ENCODE measurements at regions not wholly inside any gene's neighbourhood (a gene's known extent, or its start where the extent isn't known, plus 50 kb on each side); places are given as distances from the start of the nearest gene placed in this dataset.

DNA sequence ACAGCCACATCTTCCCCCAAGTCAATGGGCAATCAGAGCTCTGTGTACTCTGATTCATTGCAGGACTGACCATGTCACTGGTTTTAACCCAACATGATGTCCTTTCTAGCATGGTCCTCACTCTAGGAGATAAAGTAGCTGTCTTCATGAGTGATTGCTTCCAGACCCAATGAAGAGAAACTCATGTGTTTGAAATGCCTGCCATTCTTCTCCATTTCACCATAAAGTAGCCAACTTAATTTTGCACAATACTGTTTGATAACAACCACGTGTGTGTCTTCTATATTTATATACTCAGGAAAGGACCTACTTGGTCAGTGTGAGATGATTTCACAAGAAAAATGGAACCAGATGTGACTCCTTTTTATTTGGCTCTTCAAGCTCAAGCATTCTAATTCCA lies 172.5 kb downstream of the AXIN2 start:
- no peaks in the 10 kb centered on the region for H3K27me3 ChIP-seq (ENCODE audit: low read depth)
- H3K9me3 ChIP-seq = 0 out of 2 replicates have a peak, but pooled peaks cover 2% of the 10 kb centered on the region
- in situ Hi-C loops (cut with MboI; ENCODE audit: low sequenced_read_pairs) = no loop called here

DNA sequence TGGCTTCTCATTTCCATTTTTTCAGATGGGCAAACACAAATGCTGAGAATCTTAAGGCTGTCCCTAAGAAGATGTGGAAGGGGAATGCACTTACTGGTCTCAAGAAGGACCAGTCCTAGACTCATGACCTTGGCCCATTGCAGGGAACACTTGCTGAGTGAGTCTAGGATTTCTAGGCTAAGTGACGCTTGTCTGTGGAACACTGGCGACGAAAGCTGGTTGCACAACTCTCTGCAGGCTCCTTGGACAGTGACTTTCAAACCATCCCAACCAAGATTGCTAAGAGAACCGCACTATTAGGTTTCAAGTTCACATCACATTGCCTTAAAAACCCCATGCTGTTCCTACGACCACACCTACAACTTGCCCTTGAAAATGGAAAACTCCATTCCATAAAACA lies 174.1 kb downstream of the AXIN2 start:
- H3K4me1 ChIP-seq = no peaks in the 10 kb centered on the region
- no peak for DNase-seq (ENCODE audit: low spot score in 2 of 2)
- in situ Hi-C loops (cut with MboI; ENCODE audit: low sequenced_read_pairs) = no loop called here
- no peaks in the 10 kb centered on the region for H3K27me3 ChIP-seq (ENCODE audit: low read depth)
- H3K4me3 ChIP-seq = no peak overlapping the region
- 0 out of 2 replicates have a peak, but pooled peaks cover 2% of the 10 kb centered on the region for H3K9me3 ChIP-seq
- no peaks in the 10 kb centered on the region for H3K36me3 ChIP-seq (replicated peaks)

More for the DNA sequence above, 172.5 kb downstream of the AXIN2 start:
- Histone ChIP-seq H3K4me1 (no peaks in the 10 kb centered on the region), H3K36me3 (replicated peaks) (no peaks in the 10 kb centered on the region), H3K4me3 (no peak overlapping the region)
- no peak for DNase-seq (ENCODE audit: low spot score in 2 of 2)

DNA sequence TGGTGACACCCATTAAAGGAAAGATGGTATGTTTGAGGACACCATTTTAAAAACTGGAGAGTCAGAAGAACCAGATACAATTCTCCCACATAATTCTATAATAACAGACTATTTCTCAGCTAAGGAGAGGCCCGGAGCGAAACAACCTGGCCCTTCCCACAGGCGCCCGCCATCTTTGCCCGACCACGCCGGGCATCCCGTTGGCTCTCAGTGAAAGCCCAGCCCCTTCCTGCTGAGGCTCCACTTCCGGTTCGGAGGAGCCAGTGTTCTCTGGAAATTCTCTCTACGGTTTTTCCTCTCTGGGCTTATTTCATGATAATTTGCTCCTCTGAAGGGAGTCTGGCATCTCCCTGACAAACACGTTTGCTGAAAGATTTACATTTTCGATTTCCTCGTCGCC lies 175.7 kb downstream of the AXIN2 start:
- Histone ChIP-seq H3K4me1 (no peaks in the 10 kb centered on the region), H3K27me3 (ENCODE audit: low read depth) (no peaks in the 10 kb centered on the region), H3K4me3 (no peak overlapping the region), H3K36me3 (replicated peaks) (no peaks in the 10 kb centered on the region), H3K9me3 (0 out of 2 replicates have a peak, but pooled peaks cover 2% of the 10 kb centered on the region)
- in situ Hi-C loops (cut with MboI; ENCODE audit: low sequenced_read_pairs) = no loop called here
- DNase-seq (ENCODE audit: low spot score in 2 of 2) = no peak

DNA sequence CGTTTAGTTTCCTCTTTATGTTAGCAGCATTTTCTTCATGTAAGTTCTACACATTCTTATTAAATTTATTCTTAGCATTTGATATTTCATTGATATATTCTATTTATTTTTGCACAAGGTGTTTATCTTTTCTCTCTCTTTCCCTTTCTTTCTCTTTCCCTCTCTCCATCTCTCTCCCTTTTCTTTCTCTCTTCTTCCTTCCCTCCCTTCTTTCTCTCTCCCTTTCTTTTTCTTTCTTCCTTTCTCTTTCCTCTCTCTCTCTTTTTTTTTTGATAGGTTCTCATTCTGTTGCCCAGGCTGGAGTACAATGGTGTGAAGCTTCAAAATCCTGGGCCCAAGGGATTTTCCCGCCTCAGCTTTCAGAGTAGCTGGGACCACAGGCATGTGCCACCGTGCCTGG lies 176.4 kb downstream of the AXIN2 start:
- Histone ChIP-seq H3K9me3 (0 out of 2 replicates have a peak, but pooled peaks cover 2% of the 10 kb centered on the region), H3K4me3 (no peak overlapping the region), H3K27me3 (ENCODE audit: low read depth) (no peaks in the 10 kb centered on the region), H3K36me3 (replicated peaks) (no peaks in the 10 kb centered on the region), H3K4me1 (no peaks in the 10 kb centered on the region)
- in situ Hi-C loops (cut with MboI; ENCODE audit: low sequenced_read_pairs) = no loop called here
- DNase-seq (ENCODE audit: low spot score in 2 of 2) = no peak

DNA sequence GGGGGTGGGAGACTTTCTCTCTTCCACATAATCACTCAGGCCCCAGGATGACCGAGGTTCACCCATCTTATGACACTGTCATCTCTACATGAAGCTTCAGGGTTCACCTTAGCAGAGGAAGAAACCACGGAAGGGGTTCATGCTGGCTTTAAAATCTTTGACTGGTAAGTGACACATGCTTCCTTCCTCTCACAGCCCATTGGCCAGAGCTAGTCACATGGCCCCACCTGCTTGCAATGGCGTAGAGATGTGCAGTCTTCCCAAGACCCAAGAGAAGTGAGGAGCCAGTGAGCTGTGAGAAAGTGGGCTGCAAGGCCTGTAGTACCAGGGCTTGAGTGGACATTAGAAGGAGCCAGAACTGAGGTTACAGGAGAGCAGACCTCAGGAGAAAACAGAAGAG lies 180.3 kb downstream of the AXIN2 start:
- no peak for DNase-seq (ENCODE audit: low spot score in 2 of 2)
- Histone ChIP-seq H3K4me3 (no peak overlapping the region), H3K9me3 (no peaks in the 10 kb centered on the region), H3K4me1 (no peaks in the 10 kb centered on the region), H3K27me3 (ENCODE audit: low read depth) (no peaks in the 10 kb centered on the region), H3K36me3 (replicated peaks) (no peaks in the 10 kb centered on the region)
- in situ Hi-C loops (cut with MboI; ENCODE audit: low sequenced_read_pairs) = no loop called here

DNA sequence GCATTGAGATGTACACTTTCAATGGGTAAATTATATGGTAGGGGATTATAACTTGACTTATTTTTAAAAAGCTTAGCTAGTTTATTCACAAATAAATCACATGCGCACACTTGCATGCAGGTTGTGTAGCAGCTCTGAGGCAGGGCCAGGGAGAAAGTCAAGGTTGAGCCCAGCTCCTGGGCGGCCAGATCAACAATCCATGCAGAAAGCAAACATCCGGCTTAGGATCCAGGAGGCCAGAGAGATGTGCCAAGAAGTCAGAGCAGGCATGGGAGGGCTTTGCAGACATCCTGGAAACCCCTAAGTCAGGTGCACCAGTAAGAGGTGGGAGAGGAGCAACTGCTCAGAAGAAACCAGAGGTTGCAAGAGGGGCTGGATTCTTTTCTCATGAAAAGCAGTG lies 186.5 kb downstream of the AXIN2 start:
- no peak for DNase-seq (ENCODE audit: low spot score in 2 of 2)
- no peaks in the 10 kb centered on the region for H3K27me3 ChIP-seq (ENCODE audit: low read depth)
- no peaks in the 10 kb centered on the region for H3K9me3 ChIP-seq
- H3K4me3 ChIP-seq = no peak overlapping the region
- H3K4me1 ChIP-seq = no peaks in the 10 kb centered on the region
- in situ Hi-C loops (cut with MboI; ENCODE audit: low sequenced_read_pairs) = no loop called here
- H3K36me3 ChIP-seq (replicated peaks) = no peaks in the 10 kb centered on the region

DNA sequence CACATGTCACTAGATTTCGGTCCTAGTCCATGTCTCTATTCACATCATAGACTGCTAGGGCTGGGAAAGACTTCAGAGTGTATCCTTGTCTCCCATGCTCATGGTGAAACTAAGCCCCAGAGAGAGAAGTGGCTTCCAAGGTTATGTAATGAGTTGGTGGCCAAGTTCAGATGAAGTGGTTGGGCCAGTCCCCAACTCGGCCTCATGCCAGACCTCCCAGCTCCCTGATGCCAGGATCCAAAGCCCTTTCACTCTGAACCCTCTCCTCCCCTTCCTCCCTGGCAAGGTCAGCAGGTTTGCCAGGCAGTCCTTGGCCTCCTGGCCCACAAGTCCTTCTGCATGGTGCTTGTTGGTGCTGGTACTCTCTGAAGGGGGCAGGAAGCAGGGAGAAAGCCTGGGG lies 189.7 kb downstream of the AXIN2 start:
- Histone ChIP-seq H3K27me3 (ENCODE audit: low read depth) (no peaks in the 10 kb centered on the region), H3K9me3 (no peaks in the 10 kb centered on the region), H3K36me3 (replicated peaks) (no peaks in the 10 kb centered on the region), H3K4me3 (no peak overlapping the region), H3K4me1 (no peaks in the 10 kb centered on the region)
- in situ Hi-C loops (cut with MboI; ENCODE audit: low sequenced_read_pairs) = no loop called here
- no peak for DNase-seq (ENCODE audit: low spot score in 2 of 2)

DNA sequence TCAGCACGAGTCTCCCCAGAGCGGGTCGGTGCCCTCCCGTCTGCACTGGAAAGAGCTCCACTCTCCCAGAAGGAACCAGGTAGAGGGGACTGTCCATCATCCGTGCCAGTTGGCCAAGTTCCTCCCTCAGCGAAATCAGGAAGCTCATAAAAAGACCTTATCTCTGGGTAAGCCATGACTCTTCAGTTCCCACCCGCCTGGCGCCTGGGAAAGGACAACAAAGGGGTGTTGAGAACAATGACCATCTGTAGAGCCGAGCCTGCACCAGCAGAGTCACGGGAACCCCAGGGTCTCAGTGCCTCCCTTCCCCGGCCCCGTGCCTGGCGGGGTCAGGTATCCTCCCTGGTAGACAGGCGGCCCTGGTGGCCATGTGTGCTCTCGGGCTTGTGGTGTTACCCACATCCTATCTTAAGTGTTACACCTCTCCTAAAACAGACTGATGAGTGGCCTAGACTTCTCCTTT lies 190.7 kb downstream of the AXIN2 start:
- Histone ChIP-seq H3K36me3 (replicated peaks) (no peaks in the 10 kb centered on the region), H3K4me3 (no peak overlapping the region), H3K9me3 (no peaks in the 10 kb centered on the region), H3K27me3 (ENCODE audit: low read depth) (no peaks in the 10 kb centered on the region), H3K4me1 (no peaks in the 10 kb centered on the region)
- DNase-seq (ENCODE audit: low spot score in 2 of 2) = no peak
- in situ Hi-C loops (cut with MboI; ENCODE audit: low sequenced_read_pairs) = no loop called here

DNA sequence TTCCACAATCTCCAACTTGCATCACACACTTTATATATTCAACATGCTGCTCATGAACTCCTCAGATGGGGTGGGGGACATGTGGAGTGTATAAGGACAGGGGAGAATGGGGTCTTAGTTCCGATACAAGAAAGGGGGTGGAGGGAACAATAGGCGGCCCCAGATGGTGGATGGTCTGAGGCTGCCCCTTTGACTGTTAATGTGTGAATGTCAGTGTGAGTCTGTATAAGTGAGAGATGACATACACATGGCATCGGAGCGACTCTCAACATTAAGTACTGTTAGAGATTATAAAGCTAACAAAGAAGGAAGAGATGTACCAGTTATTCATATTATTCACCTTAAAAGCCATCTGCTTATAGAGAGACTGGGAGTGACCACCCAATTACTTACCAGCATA lies 193.1 kb downstream of the AXIN2 start:
- H3K27me3 ChIP-seq (ENCODE audit: low read depth) = no peaks in the 10 kb centered on the region

DNA sequence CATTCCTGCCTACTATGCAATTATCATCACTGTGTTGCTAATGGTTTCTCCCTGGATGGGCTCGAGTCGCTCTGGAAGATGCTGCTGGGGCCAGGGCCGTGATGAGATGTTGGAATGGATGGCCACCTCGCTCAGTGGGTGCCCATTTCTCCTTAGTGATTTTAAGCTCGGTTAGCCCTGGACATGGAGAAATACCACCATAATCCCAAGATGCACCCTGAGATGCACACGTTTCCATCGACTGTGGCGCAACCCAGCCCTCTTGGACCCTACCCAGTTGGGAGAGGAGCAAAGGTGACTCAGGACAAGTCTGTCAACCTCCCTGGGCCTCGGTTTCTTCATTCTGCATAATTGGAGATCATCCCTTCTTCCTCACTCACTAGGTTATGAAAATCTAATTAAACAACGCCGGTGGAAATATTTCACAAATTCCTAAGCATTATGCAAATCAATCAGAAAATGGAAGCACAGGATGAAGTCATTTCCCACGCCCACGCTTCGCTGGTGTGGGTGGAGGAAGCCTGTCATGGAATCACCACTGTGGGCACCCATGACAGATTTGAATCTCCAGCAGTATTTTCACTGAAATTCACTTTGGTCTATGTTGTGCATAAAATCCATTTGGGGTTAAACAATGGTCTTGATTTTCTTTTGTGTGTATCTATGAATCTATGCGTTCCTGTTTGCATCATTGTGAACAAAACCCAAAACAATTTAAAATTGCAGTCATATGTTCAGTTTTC lies 195.2 kb downstream of the AXIN2 start:
- in situ Hi-C loops (cut with MboI; ENCODE audit: low sequenced_read_pairs) = no loop called here
- H3K4me1 ChIP-seq = no peaks in the 10 kb centered on the region
- no peaks in the 10 kb centered on the region for H3K9me3 ChIP-seq
- H3K36me3 ChIP-seq (replicated peaks) = no peaks in the 10 kb centered on the region
- no peak overlapping the region for H3K4me3 ChIP-seq
- DNase-seq (ENCODE audit: low spot score in 2 of 2) = no peak
- no peaks in the 10 kb centered on the region; the same call in 1 of the 2 replicates for H3K27me3 ChIP-seq (ENCODE audit: low read depth)

More for the DNA sequence above, 193.1 kb downstream of the AXIN2 start:
- Histone ChIP-seq H3K36me3 (replicated peaks) (no peaks in the 10 kb centered on the region), H3K9me3 (no peaks in the 10 kb centered on the region), H3K4me1 (no peaks in the 10 kb centered on the region), H3K4me3 (no peak overlapping the region)
- no peak for DNase-seq (ENCODE audit: low spot score in 2 of 2)
- in situ Hi-C loops (cut with MboI; ENCODE audit: low sequenced_read_pairs) = no loop called here

DNA sequence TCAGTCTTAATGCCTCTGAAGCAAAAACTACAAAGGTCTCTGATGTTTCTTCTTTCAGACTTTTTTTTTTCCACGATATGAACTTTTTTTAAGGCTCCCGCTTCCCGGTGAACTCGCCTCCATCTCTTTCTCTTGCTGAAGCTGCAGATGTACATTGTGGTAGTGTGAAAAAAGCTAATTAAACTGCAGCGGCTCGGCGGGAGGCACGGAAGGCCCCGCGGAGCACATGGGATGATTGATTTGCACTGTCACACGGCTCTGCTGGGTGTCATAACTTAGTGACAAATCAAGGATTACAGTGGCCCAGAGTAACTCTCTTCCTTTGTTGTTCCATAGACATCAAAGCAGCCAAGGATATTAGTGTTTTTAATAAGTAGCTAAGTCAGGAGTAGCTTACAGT lies 196.3 kb downstream of the AXIN2 start:
- Histone ChIP-seq H3K27me3 (ENCODE audit: low read depth) (no peaks in the 10 kb centered on the region; the same call in 1 of the 2 replicates), H3K4me1 (no peaks in the 10 kb centered on the region), H3K4me3 (no peak overlapping the region), H3K9me3 (no peaks in the 10 kb centered on the region), H3K36me3 (replicated peaks) (no peaks in the 10 kb centered on the region)
- DNase-seq (ENCODE audit: low spot score in 2 of 2) = no peak
- in situ Hi-C loops (cut with MboI; ENCODE audit: low sequenced_read_pairs) = no loop called here

DNA sequence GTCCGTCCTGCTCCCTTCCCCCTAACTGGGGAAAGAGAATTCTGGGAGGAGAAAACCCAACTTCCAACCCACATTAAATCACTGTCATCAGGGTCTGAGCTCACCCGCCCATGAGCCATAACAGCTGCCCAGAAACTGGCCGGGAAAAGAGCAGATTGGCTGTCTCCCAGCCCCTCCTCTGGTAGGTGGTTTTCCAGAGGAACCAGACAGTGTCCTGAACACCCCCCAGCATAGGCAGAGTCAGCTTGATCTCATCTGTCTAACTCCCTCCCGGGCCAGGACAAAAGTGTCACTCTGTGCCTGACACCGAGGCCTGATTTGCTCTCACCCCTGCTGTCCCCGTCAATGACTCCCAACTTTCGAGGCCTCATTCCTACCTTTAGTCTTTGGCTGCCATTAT lies 197.0 kb downstream of the AXIN2 start:
- no peaks in the 10 kb centered on the region for H3K9me3 ChIP-seq
- no peaks in the 10 kb centered on the region for H3K4me1 ChIP-seq
- in situ Hi-C loops (cut with MboI; ENCODE audit: low sequenced_read_pairs) = no loop called here
- no peaks in the 10 kb centered on the region; the same call in 1 of the 2 replicates for H3K27me3 ChIP-seq (ENCODE audit: low read depth)
- no peaks in the 10 kb centered on the region for H3K36me3 ChIP-seq (replicated peaks)
- H3K4me3 ChIP-seq = no peak overlapping the region
- DNase-seq (ENCODE audit: low spot score in 2 of 2) = no peak

DNA sequence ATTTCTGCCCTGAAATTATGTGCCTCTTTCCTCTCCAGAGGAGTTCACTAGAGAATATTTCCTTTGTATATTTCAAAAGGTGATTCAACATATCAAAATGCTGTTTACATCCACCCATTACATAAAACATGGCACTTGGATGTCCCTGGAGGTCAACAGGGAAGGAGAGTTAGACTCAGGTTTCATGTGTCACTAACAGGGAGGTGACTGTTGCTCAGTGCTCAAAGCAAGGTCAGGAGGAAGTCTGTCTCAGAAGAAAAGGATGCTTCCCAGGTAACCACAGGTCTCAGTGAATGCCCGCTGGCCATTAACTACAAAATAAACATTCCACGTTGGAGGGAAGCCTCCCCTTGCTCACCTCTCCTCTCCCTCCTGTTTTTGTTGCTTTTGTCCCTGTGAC lies 198.6 kb downstream of the AXIN2 start:
- no peak for DNase-seq (ENCODE audit: low spot score in 2 of 2)
- Histone ChIP-seq H3K27me3 (ENCODE audit: low read depth) (no peaks in the 10 kb centered on the region; the same call in 1 of the 2 replicates), H3K4me1 (no peaks in the 10 kb centered on the region), H3K9me3 (no peaks in the 10 kb centered on the region), H3K36me3 (replicated peaks) (no peaks in the 10 kb centered on the region), H3K4me3 (no peak overlapping the region)
- in situ Hi-C loops (cut with MboI; ENCODE audit: low sequenced_read_pairs) = no loop called here

DNA sequence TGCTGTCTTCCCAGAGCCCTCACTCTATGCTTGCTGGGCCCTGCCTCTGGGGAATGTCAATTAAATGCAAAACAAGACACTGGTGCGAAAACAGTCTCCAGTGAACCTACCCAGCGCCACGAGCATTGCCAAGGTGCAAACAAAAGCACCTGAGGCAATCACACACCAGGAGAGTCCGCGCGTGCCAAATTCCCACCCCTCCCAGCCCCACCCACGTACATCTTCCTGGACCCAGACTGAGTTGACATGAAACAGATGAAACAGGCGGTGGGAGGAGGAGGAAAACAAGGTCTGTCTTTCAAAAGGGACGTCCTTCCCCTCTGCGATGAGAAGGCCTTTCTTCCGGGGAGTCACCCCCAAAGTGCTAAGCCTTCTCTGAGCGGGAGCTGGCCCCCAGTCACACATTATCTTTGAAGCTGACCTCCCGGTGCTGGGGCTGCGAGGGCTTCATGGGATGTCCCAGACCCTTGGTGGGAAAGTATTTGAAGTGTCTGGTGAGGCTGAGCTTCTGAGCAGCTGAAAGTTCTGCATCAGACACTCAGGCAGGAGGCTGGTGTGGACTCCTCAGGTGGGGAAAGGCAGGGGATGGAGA lies 200.4 kb downstream of the AXIN2 start:
- Histone ChIP-seq H3K4me3 (no peak overlapping the region), H3K27me3 (ENCODE audit: low read depth) (no peaks in the 10 kb centered on the region; the same call in 1 of the 2 replicates), H3K9me3 (no peaks in the 10 kb centered on the region), H3K36me3 (replicated peaks) (no peaks in the 10 kb centered on the region), H3K4me1 (no peaks in the 10 kb centered on the region)
- no peak for DNase-seq (ENCODE audit: low spot score in 2 of 2)
- in situ Hi-C loops (cut with MboI; ENCODE audit: low sequenced_read_pairs) = no loop called here
